ENCODE measurements at regions not wholly inside any gene's neighbourhood (a gene's known extent, or its start where the extent isn't known, plus 50 kb on each side); places are given as distances from the start of the nearest gene placed in this dataset.
A peak's percentile ranks its signal among the peaks of the same experiment; 100 is the strongest.

DNA sequence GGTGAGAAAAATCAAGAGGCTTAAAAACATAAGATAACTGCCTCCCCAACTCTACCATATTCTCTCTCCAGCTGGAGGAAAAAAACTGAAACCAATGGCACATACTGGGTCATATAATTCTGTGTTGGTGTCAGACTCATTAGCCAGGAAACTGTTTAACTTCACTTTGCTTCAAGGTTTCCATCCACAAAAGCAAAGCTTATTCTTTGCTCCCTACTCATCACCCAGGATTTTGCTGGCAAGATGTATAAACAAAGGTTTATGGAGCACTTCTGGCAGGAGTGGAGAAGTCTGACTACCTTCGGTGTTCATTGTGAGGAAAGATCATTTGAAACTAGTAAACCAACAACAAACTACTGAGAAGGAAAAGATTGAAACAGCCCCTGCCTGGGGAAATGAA lies 197.5 kb upstream of the SERP2 start:
- no peaks in the 10 kb centered on the region for H3K36me3 ChIP-seq (replicated peaks)
- no peaks in the 10 kb centered on the region for H3K27me3 ChIP-seq (ENCODE audit: low read depth)
- H3K9me3 ChIP-seq = no peaks in the 10 kb centered on the region
- DNase-seq (ENCODE audit: low spot score in 2 of 2) = no peak
- in situ Hi-C loops (cut with MboI; ENCODE audit: low sequenced_read_pairs) = no loop called here
- no peak overlapping the region for H3K4me3 ChIP-seq
- no peaks in the 10 kb centered on the region for H3K4me1 ChIP-seq

DNA sequence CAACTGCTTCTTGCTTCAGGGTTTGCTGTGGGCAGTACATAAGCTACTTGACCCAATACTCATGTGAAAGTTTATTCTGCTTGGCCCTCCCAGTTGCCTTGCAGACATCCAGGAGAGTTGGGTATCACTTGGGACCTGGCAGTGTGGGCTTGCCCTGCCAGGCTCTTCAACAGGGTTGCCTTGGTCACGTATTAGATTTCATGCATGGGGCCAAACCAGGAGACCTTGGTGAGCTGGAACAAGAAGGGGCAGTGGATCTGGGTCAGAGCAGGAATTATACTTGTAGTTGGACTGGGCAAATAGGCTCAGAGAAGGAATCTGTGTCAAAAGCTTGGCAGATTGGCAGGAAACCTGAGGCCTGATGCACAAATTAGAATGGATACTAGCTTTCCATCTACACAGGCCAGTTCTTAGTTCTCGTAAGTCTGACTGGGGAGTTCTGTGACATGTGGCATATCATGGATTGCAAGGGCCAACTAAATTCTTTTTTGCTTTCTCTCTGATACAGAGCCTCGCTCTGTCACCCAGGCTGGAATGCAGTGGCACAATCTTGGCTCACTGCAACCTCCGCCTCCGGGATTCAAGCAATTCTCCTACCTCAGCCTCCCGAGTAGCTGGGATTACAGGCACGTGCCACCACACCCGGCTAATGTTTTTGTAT lies 192.6 kb upstream of the SERP2 start:
- no peak for DNase-seq (ENCODE audit: low spot score in 2 of 2)

DNA sequence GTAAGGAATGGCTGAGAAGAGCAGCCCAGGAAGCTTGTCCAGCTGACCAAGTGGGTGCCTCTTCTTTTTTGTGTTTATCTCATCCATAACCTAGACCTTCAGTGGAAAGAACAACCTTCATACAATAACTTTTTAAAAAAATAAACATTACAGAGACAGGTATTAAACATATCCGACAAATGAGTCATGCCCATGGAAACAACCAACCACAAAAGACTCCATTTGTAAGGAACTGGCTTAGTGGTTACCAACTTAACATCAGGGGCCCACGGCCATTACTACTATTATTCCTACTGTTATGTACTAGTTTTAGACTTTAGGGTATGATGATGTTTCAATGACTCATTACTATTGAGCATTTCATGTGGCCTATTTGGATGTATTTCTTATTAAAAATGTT lies 191.7 kb upstream of the SERP2 start:
- Histone ChIP-seq H3K36me3 (replicated peaks) (no peaks in the 10 kb centered on the region), H3K4me1 (no peaks in the 10 kb centered on the region), H3K9me3 (no peaks in the 10 kb centered on the region), H3K27me3 (ENCODE audit: low read depth) (no peaks in the 10 kb centered on the region), H3K4me3 (no peak overlapping the region)
- in situ Hi-C loops (cut with MboI; ENCODE audit: low sequenced_read_pairs) = no loop called here
- no peak for DNase-seq (ENCODE audit: low spot score in 2 of 2)

More for the DNA sequence above, 192.6 kb upstream of the SERP2 start:
- Histone ChIP-seq H3K36me3 (replicated peaks) (no peaks in the 10 kb centered on the region), H3K4me1 (no peaks in the 10 kb centered on the region), H3K4me3 (no peak overlapping the region), H3K27me3 (ENCODE audit: low read depth) (no peaks in the 10 kb centered on the region), H3K9me3 (no peaks in the 10 kb centered on the region)
- in situ Hi-C loops (cut with MboI; ENCODE audit: low sequenced_read_pairs) = no loop called here

DNA sequence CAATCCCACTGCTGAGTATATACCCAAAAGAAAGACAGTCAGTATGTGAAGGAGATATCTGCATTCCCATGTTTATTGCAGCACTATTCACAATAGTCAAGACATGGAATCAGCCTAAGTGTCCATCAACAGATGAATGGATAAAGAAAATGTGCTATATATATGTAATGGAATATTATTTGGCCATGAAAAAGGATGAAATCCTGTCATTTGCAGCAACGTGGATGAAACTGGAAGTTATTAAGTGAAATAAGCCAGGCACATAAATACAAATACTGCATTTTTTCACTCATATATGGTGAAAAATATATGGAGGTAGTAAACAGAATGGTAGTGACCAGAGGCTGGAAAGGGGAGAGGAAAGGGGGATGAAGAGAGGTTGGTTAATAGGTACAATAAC lies 188.9 kb upstream of the SERP2 start:
- no peaks in the 10 kb centered on the region for H3K9me3 ChIP-seq
- no peaks in the 10 kb centered on the region for H3K4me1 ChIP-seq
- no peaks in the 10 kb centered on the region for H3K36me3 ChIP-seq (replicated peaks)
- no peak overlapping the region for H3K4me3 ChIP-seq
- DNase-seq (ENCODE audit: low spot score in 2 of 2) = no peak
- no peaks in the 10 kb centered on the region for H3K27me3 ChIP-seq (ENCODE audit: low read depth)
- in situ Hi-C loops (cut with MboI; ENCODE audit: low sequenced_read_pairs) = no loop called here

DNA sequence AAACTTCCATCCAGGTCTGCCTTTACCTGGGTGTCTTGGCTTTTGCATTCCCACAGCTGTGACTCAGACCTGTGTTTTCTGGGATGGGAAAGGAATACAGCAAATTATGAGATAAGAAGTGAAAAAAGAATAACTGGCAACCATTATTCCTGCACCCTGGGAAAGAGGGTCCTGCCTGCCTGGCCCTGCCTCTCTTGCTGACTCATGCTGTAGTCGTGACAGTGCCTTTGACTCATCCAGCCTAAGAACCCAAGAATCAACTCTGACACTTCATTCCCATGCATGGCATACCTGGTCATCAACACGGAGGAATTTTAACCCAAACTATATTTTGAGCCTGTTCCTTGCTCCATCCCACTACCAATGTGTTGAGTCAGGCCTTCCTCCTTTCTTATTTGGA lies 185.4 kb upstream of the SERP2 start:
- Histone ChIP-seq H3K4me3 (no peak overlapping the region), H3K4me1 (peaks cover 3% of the 10 kb centered on the region; the same call in 1 of the 2 replicates), H3K9me3 (no peaks in the 10 kb centered on the region), H3K36me3 (replicated peaks) (no peaks in the 10 kb centered on the region), H3K27me3 (ENCODE audit: low read depth) (no peaks in the 10 kb centered on the region)
- no peak for DNase-seq (ENCODE audit: low spot score in 2 of 2)
- in situ Hi-C loops (cut with MboI; ENCODE audit: low sequenced_read_pairs) = no loop called here

DNA sequence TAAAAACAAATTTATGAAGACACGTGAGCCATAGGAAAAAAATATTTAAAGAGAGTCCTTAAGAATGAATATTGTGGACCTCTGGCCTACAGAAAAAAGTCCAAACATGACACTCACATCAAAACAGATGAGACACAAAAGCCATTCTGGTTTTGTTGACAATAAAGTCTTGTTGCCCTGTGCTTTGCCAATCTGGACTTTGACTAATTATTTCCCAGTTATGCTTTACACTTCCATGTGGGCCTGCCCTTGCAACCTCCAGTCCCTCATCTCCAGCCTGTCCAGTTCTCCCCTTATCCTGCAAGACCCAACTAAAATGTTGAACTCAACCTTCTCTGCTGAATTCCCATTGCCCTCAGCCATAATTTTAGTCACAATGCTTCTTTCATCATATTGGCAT lies 184.5 kb upstream of the SERP2 start:
- peaks cover 3% of the 10 kb centered on the region; the same call in 1 of the 2 replicates for H3K4me1 ChIP-seq
- H3K27me3 ChIP-seq (ENCODE audit: low read depth) = no peaks in the 10 kb centered on the region
- H3K36me3 ChIP-seq (replicated peaks) = no peaks in the 10 kb centered on the region
- H3K9me3 ChIP-seq = no peaks in the 10 kb centered on the region
- H3K4me3 ChIP-seq = no peak overlapping the region
- no peak for DNase-seq (ENCODE audit: low spot score in 2 of 2)
- in situ Hi-C loops (cut with MboI; ENCODE audit: low sequenced_read_pairs) = no loop called here

DNA sequence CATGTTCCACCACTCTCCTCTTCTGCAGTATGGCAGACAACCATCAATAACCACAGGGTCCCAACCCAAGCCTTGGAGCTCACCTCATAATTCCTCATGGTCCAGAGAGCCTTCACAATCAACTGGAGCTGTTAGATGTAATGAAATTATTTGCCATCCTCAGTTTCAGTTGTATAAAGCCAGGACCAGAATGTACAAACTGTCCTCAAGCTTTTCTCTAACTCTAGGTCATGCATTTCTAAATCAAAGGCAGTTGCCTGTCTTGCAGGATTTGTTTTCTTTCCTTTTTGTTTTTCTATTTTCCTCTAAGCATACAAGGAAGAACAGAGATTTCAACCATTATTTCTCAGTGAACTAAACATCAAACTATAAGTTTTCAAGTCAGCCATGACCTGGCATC lies 182.5 kb upstream of the SERP2 start:
- Histone ChIP-seq H3K27me3 (ENCODE audit: low read depth) (peaks cover 14% of the 10 kb centered on the region), H3K9me3 (no peaks in the 10 kb centered on the region), H3K4me1 (peaks cover 3% of the 10 kb centered on the region; the same call in 1 of the 2 replicates), H3K4me3 (no peak overlapping the region), H3K36me3 (replicated peaks) (no peaks in the 10 kb centered on the region)
- in situ Hi-C loops (cut with MboI; ENCODE audit: low sequenced_read_pairs) = no loop called here
- DNase-seq (ENCODE audit: low spot score in 2 of 2) = no peak

DNA sequence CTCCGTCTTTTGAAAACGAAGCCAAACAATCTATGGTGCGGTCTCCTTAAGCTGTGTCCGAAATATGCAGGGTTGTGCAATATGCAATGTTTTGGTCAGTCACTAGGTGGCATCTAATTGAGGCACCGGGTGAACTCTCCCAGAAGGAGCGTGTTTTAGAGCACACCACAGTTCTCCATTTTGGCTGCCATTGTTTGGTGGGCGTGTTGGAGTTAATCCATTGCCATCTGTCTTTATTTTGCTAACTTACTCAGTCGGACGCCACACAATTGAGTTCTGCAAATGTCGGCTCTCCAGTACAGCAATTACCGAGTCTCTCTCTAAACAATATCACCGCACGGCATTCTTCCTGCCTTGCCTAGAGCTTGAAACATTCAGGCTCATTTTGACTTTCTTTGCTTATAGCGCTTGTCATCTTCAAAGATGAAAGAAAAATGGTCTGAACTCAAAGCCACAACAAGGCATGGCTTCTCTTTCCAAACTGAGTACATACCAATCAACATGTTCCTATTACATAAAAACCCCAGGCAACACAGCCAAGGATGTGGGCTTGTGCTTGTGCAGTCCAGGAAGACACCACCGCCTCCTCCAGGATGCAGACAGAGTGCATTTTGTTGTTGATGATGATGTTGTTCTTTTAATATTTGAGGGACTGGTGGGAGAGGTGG lies 182.0 kb upstream of the SERP2 start:
- Histone ChIP-seq H3K36me3 (replicated peaks) (no peaks in the 10 kb centered on the region), H3K4me3 (no peak overlapping the region), H3K27me3 (ENCODE audit: low read depth) (peaks cover 18% of the 10 kb centered on the region), H3K9me3 (no peaks in the 10 kb centered on the region), H3K4me1 (peaks cover 3% of the 10 kb centered on the region; the same call in 1 of the 2 replicates)
- in situ Hi-C loops (cut with MboI; ENCODE audit: low sequenced_read_pairs) = no loop called here
- peak; percentile 83 to 94 for DNase-seq (ENCODE audit: low spot score in 2 of 2)

DNA sequence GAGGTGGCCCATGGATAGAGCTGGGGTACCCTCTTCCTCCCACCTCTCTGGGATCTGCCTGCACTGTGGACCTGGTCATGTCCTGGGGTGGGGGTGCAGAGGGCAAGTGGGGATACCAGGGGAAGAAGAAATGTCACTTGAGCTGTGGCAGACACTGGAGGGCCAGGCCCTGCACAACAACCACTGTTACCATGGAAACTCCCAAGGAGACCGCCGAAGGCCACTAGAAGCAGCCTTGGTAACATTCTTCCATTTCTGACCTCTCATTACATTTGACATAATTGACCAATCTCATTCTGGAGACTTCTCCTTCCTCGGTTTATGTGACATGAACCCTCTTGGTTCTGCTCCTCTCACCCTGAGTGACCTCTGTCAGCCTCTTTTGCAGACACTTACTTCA lies 179.9 kb upstream of the SERP2 start:
- in situ Hi-C loops (cut with MboI; ENCODE audit: low sequenced_read_pairs) = no loop called here
- no peak for DNase-seq (ENCODE audit: low spot score in 2 of 2)
- Histone ChIP-seq H3K4me3 (no peak overlapping the region), H3K36me3 (replicated peaks) (no peaks in the 10 kb centered on the region), H3K9me3 (no peaks in the 10 kb centered on the region), H3K4me1 (peaks cover 3% of the 10 kb centered on the region; the same call in 1 of the 2 replicates), H3K27me3 (ENCODE audit: low read depth) (peaks cover 39% of the 10 kb centered on the region)

DNA sequence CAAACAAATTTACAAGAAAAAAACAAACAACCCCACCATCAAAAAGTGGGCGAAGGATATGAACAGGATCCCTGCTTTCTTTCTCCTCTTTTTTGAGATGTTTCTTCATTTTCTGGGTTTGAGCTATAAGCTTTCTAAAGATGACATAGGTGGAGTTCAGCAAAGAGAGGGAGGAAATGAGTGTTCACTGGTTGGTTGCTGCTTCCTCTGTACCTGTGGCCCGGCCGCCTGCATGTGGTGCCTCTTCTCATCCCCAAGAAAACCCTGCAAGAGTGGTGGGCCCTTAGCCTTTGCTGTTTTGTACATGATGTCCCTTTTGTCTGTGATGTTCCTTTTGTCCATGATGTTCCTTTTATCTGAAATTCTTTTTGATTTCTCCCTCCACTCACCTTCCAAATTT lies 178.4 kb upstream of the SERP2 start:
- Histone ChIP-seq H3K27me3 (ENCODE audit: low read depth) (peaks cover 50% of the 10 kb centered on the region), H3K36me3 (replicated peaks) (no peaks in the 10 kb centered on the region), H3K4me1 (peaks cover 11% of the 10 kb centered on the region), H3K9me3 (no peaks in the 10 kb centered on the region), H3K4me3 (no peak overlapping the region)
- in situ Hi-C loops (cut with MboI; ENCODE audit: low sequenced_read_pairs) = no loop called here
- no peak for DNase-seq (ENCODE audit: low spot score in 2 of 2)

DNA sequence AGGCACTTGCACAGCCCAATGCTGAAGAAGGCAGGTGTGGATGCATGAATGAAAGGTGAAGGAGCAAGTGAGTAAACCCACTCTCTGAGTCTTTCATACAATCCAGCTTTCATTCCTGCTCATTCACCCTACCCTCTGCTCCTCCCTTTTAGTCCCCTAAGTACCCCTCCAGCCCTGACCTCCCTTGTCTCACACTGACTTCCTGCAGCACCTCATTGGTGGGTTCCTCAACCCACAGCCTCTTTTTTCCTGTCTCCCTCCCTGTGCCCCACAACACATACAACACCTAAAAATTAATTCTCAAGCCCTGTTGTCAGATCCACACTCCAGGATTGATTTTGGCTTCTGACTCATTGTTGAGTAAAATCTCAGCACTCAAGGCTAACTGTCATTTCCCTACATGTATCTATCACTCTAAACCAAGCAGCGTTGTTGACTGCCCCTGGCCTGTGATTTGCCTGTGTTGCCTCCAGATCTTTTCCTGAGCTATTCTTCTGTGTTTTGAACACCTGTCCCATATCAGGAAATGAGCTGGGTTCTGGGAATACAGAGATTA lies 177.3 kb upstream of the SERP2 start:
- Histone ChIP-seq H3K4me1 (peaks cover 11% of the 10 kb centered on the region), H3K36me3 (replicated peaks) (no peaks in the 10 kb centered on the region), H3K9me3 (no peaks in the 10 kb centered on the region), H3K27me3 (ENCODE audit: low read depth) (peaks cover 54% of the 10 kb centered on the region), H3K4me3 (no peak overlapping the region)
- in situ Hi-C loops (cut with MboI; ENCODE audit: low sequenced_read_pairs) = no loop called here
- no peak for DNase-seq (ENCODE audit: low spot score in 2 of 2)

DNA sequence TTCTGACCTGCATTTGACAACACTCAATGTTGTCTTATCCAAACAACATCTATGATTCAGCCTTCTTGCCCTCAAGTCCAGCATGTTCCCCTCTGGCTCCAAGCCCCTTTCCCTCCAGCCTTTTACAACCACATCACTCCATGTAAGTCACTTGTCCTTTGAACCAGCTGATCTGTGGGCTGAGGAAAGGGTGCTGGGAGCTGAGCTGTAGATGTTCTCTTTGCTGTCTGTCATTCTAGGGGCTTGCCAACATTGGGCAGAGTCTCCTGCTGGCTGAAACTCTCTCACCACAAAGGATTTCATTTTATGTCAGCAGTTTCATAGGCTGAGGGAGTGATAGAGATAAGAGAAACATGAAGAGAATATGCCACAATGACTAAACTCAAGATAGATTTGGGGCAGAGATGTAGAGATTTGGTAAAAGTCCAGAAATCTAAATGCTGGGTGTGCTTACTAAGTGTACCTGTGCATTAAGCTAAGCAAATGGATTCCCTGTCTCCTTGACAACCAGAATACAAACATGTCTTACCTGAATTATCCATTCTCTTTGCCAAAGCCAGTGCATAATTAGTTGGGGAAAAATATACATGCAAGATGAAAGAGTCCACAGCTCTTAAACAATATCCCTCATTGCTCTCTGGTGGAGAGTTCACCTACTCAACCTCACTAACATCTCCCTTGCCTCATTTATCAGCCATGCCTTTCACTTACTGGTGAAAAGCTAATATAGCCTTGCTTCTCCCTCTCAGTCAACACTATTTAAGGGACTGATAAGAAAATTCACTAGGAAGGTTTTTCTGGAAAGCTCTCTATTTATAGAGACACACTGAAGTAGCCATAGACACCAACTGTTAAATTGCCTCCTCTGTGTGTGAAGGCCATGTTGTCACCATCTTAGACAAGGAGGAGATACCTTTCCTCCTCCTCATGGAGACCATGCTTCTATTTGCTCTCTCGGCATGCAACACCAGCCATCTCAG lies 175.5 kb upstream of the SERP2 start:
- DNase-seq (ENCODE audit: low spot score in 2 of 2) = no peak
- H3K36me3 ChIP-seq (replicated peaks) = no peaks in the 10 kb centered on the region
- in situ Hi-C loops (cut with MboI; ENCODE audit: low sequenced_read_pairs) = no loop called here

DNA sequence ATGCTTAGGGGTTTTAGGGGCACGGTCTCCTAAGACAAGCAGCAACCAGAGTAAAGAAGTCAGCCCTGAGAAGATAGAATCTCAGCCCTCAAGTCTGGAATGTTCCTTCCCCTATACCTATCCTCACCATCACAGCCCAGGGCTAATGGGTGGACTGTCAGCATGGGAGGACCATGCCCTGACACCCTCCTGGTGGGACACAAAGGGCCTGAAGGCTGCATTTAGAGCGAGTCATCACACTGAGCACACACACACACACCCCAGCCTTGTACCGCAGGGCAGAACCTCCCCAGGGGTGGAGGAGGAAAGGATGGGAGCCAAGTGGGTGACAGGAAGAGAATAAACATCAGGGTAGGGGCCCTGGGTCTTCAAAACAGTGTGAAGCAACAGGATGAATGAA lies 174.8 kb upstream of the SERP2 start:
- Histone ChIP-seq H3K27me3 (ENCODE audit: low read depth) (peaks cover 64% of the 10 kb centered on the region), H3K4me1 (peaks cover 8% of the 10 kb centered on the region), H3K9me3 (no peaks in the 10 kb centered on the region), H3K36me3 (replicated peaks) (no peaks in the 10 kb centered on the region), H3K4me3 (no peak overlapping the region)
- no peak for DNase-seq (ENCODE audit: low spot score in 2 of 2)
- in situ Hi-C loops (cut with MboI; ENCODE audit: low sequenced_read_pairs) = no loop called here

More for the DNA sequence above, 175.5 kb upstream of the SERP2 start:
- Histone ChIP-seq H3K27me3 (ENCODE audit: low read depth) (peaks cover 59% of the 10 kb centered on the region), H3K4me3 (no peak overlapping the region), H3K9me3 (no peaks in the 10 kb centered on the region), H3K4me1 (peaks cover 8% of the 10 kb centered on the region)

Measured in HAP-1 (cell line).